A549 (cell line): ENCODE measurements at regions not wholly inside any gene's neighbourhood (a gene's known extent, or its start where the extent isn't known, plus 50 kb on each side); places are given as distances from the start of the nearest gene placed in this dataset.

Experiments
- ATAC-seq, 2 experiments: fragments of 200-7000 bp in 1 of 2; fragments of >200 bp in 1 of 2; cut with Nextera tagmentation in 1 of 2; cut with Tn5 transposase in 1 of 2; 3 replicates each; pipeline versions ENCODE4 v1.8.0 to v1.9.1; 2018 to 2020; ENCODE audit warnings: mild to moderate bottlenecking in 1 of 2, moderate library complexity in 1 of 2
- CTCF ChIA-PET: fragments of 300-600 bp; sonication (Branson Sonifier 250); formaldehyde crosslinking; extraction: SDS; loops from one replicate; lab custom pipeline; 2021; ENCODE audit warnings: antibody characterized with exemption, inconsistent platforms; lab: Yijun Ruan, JAX
- POLR2A ChIA-PET: fragments of 350-600 bp; formaldehyde crosslinking; extraction: SDS; loops from one replicate; lab custom pipeline; 2021; ENCODE audit warnings: antibody characterized with exemption, inconsistent platforms; lab: Yijun Ruan, JAX
- DNase-seq, 2 experiments: peaks; one replicate each; pipeline versions ENCODE4 v3.0.0 to v3.0.0-alpha.2; 2011 to 2016; ENCODE audit warnings: low read depth in 1 of 2, low spot score in 1 of 2
- FAIRE-seq: peaks from 2 replicates; lab custom pipeline; 2011; peaks lifted over from hg19 to GRCh38; lab: Jason Lieb, UNC
- H3K27ac ChIP-seq, 2 experiments: fragments of >200 bp; sonication (Bioruptor Twin); formaldehyde crosslinking; 3 replicates each; pipeline ENCODE4 v1.5.1; 2016 to 2017
- H3K4me1 ChIP-seq: fragments of >200 bp; sonication (Bioruptor Twin); formaldehyde crosslinking; 3 replicates; pipeline ENCODE4 v1.6.1; 2016
- H3K4me2 ChIP-seq: fragments of >200 bp; sonication (Bioruptor Twin); formaldehyde crosslinking; 3 replicates; pipeline ENCODE4 v1.6.1; 2016
- H3K4me3 ChIP-seq: fragments of >200 bp; sonication (Bioruptor Twin); formaldehyde crosslinking; 3 replicates; pipeline ENCODE4 v1.5.1; 2016
- H3K9me3 ChIP-seq: fragments of >200 bp; sonication (Bioruptor Twin); formaldehyde crosslinking; 3 replicates; pipeline ENCODE4 v1.6.1; 2016
- CHD2 ChIP-seq: fragments of 150-350 bp; IDR thresholded peaks from 2 replicates; pipeline ENCODE4 v1.6.1; 2014; ENCODE audit warnings: low read length; ENCODE audit not compliant: partially characterized antibody
- CTCF ChIP-seq: fragments of >200 bp; sonication (Bioruptor Twin); formaldehyde crosslinking; IDR thresholded peaks from 3 replicates; pipeline ENCODE4 v1.5.1; 2016
- EP300 ChIP-seq, 2 experiments: fragments of >200 bp; sonication (Bioruptor Twin); formaldehyde crosslinking; IDR thresholded peaks; 2 replicates in 1 of 2; 3 replicates in 1 of 2; pipeline ENCODE4 v1.6.1; 2016 to 2017
- FOSB ChIP-seq: fragments of 250-450 bp; sonication (Bioruptor Pico); IDR thresholded peaks from 2 replicates; pipeline ENCODE4 v1.5.0; 2020; ENCODE audit warnings: mild to moderate bottlenecking, moderate library complexity
- FOXS1 ChIP-seq: fragments of 250-450 bp; sonication (Bioruptor Pico); IDR thresholded peaks from 2 replicates; pipeline ENCODE4 v1.5.0; 2020; ENCODE audit warnings: mild to moderate bottlenecking, moderate library complexity
- GATA3 ChIP-seq: IDR thresholded peaks from 2 replicates; pipeline ENCODE4 v1.6.1; 2012; ENCODE audit warnings: borderline replicate concordance
- HDAC2 ChIP-seq: fragments of 200-600 bp; sonication (generic); IDR thresholded peaks from 2 replicates; pipeline ENCODE4 v1.6.1; 2016
- KDM5A ChIP-seq: fragments of 200-600 bp; sonication (generic); IDR thresholded peaks from 2 replicates; pipeline ENCODE4 v1.6.1; 2016; ENCODE audit warnings: antibody characterized with exemption, mild to moderate bottlenecking
- MAX ChIP-seq: IDR thresholded peaks from 2 replicates; pipeline ENCODE4 v1.6.1; 2012
- NR3C1 ChIP-seq: fragments of >200 bp; sonication (Bioruptor Twin); formaldehyde crosslinking; IDR thresholded peaks from 3 replicates; pipeline ENCODE4 v1.6.1; 2017
- PHF8 ChIP-seq: fragments of 200-600 bp; sonication (generic); IDR thresholded peaks from 2 replicates; pipeline ENCODE4 v1.6.1; 2016; ENCODE audit warnings: low read depth, mild to moderate bottlenecking, antibody characterized with exemption, moderate library complexity, borderline replicate concordance
- RAD21 ChIP-seq, 2 experiments: fragments of >200 bp in 1 of 2; sonication (Bioruptor Twin) in 1 of 2; formaldehyde crosslinking in 1 of 2; IDR thresholded peaks in 1 of 2; conservative IDR thresholded peaks in 1 of 2; 2 replicates in 1 of 2; 3 replicates in 1 of 2; pipeline ENCODE4 v1.6.1; 2012 to 2018; ENCODE audit warnings: inconsistent platforms in 1 of 2
- RARB ChIP-seq: fragments of 250-450 bp; sonication (Bioruptor Pico); IDR thresholded peaks from 2 replicates; pipeline ENCODE4 v1.8.0; 2021; ENCODE audit warnings: mild to moderate bottlenecking, moderate library complexity
- SMC3 ChIP-seq: fragments of >200 bp; sonication (Bioruptor Twin); formaldehyde crosslinking; IDR thresholded peaks from 3 replicates; pipeline ENCODE4 v1.6.1; 2018; ENCODE audit warnings: inconsistent platforms
- TFCP2L1 ChIP-seq: fragments of 250-450 bp; sonication (Bioruptor Pico); IDR thresholded peaks from 2 replicates; pipeline ENCODE4 v1.5.0; 2021; ENCODE audit warnings: mild to moderate bottlenecking
- ZFP36 ChIP-seq: fragments of 450-650 bp; IDR thresholded peaks from 2 replicates; pipeline ENCODE4 v1.6.1; 2014; ENCODE audit warnings: borderline replicate concordance; ENCODE audit not compliant: partially characterized antibody
- WGBS: methylation state at CpG from one replicate; pipeline ENCODE4 v1.1.6; 2017; ENCODE audit errors: missing lambda C conversion rate; 5-methylcytosine and 5-hydroxymethylcytosine counted together

DNA sequence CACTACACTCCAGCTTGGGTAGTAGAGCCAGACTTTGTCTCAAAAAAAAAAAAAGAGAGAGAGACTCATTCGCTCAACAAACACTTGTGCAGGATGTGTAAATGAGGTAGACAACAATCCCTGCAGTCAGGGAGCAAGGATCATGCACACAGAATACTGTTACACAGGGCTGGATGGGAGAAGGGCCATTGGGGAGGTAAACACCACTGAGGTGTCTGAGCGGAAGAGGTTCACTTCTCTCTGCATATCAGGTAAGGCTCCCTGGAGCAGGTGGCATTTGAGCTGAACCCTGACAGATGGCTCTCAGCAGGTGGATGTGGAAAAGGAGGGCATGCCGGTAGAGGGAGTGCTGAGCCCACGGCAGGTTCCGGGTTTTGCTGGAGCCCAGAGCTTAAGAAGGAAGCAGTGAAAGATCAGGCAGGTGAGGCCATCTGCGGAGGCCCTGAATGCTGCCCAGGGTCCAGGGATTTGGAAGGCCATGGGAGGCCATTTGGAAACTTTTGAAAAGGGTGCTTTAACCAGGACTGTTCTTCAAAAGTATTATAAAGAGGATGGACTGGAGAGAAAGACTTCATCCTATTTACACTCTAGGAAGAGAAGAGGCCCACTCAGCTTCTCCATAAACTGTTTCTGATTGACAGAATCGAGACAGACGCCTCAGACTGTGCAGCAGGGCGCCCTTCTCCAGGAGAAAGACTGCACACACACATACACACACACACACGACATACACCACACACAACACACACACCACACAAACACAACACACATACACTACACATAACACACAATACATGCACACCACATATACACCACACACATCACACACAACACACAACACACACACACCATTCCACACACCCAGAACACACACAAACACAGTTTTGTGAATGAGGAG is 199.4 kb downstream of the USP12 start:
- no peak for FAIRE-seq
- DNase-seq: peak in 1 of 2 experiments; percentile 80
- H3K4me1 ChIP-seq: peaks cover 9% of the 10 kb centered on the region
- H3K4me2 ChIP-seq: no peak overlapping the region
- POLR2A ChIA-PET: interaction anchor here (1.0 to 1.1 kb wide), 2 partner anchors 11 to 389 kb away, joined by 3 read pairs; no protein-coding TSS in a partner anchor
- peak; percentile 66 to 78 for TF ChIP-seq RAD21 (conservative IDR thresholded peaks at IDR 0.05 in 1 of 2, IDR thresholded peaks at IDR 0.05 in 1 of 2)
- no peak for TF ChIP-seq CHD2
- TF ChIP-seq TFCP2L1: no peak
- TF ChIP-seq ZFP36: peak; percentile 35
- no peak for TF ChIP-seq HDAC2
- TF ChIP-seq SMC3: peak; percentile 43
- TF ChIP-seq CTCF: peak; percentile 42
- no peak for TF ChIP-seq KDM5A
- TF ChIP-seq FOSB (CRISPR knock-in tag): no peak
- 0 out of 2 replicates have a peak, but pooled peaks have one; percentile 34 for TF ChIP-seq MAX
- TF ChIP-seq, all 56 proteins: peak for 5
- WGBS: 23% methylated on average over 9 of the region's 10 CpGs
- Histone ChIP-seq H3K4me3 (no peak overlapping the region), H3K9me3 (no peaks in the 10 kb centered on the region), H3K27ac (peak overlapping the region in 1 of 2 experiments; percentile 45; a peak in 1 of 6 replicates)
- peak; percentile 88 to 90 for ATAC-seq
- CTCF ChIA-PET: interaction anchor here (0.6 to 8.0 kb wide), 13 partner anchors 11 to 1802 kb away, joined by 3 to 56 read pairs (median 4); no protein-coding TSS in a partner anchor

GRCh38 chr13:26968431-26969341 is 202.9 kb downstream of the USP12 start:
- TF ChIP-seq EP300 (IDR thresholded peaks at IDR 0.05) (no peak), NR3C1 (no peak), FOXS1 (CRISPR knock-in tag) (no peak)
- POLR2A ChIA-PET: no interaction called here
- H3K4me3 ChIP-seq: no peak overlapping the region
- ATAC-seq: peak in 1 of 2 experiments; percentile 65; a peak in 3 of 6 replicates
- DNase-seq: peak in 1 of 2 experiments; percentile 19
- CTCF ChIA-PET: interaction anchor here (0.5 to 8.0 kb wide), 6 partner anchors 16 to 985 kb away, joined by 3 to 56 read pairs (median 14); no protein-coding TSS in a partner anchor
- H3K27ac ChIP-seq: peak overlapping the region in 1 of 2 experiments; percentile 63; a peak in 3 of 6 replicates
- 46% methylated on average over 12 of the region's 22 CpGs for WGBS
- no peaks in the 10 kb centered on the region for H3K9me3 ChIP-seq
- peak overlapping the region; percentile 32; the same call in 1 of the 3 replicates for H3K4me2 ChIP-seq
- no peak for FAIRE-seq
- H3K4me1 ChIP-seq: peaks cover 9% of the 10 kb centered on the region

DNA sequence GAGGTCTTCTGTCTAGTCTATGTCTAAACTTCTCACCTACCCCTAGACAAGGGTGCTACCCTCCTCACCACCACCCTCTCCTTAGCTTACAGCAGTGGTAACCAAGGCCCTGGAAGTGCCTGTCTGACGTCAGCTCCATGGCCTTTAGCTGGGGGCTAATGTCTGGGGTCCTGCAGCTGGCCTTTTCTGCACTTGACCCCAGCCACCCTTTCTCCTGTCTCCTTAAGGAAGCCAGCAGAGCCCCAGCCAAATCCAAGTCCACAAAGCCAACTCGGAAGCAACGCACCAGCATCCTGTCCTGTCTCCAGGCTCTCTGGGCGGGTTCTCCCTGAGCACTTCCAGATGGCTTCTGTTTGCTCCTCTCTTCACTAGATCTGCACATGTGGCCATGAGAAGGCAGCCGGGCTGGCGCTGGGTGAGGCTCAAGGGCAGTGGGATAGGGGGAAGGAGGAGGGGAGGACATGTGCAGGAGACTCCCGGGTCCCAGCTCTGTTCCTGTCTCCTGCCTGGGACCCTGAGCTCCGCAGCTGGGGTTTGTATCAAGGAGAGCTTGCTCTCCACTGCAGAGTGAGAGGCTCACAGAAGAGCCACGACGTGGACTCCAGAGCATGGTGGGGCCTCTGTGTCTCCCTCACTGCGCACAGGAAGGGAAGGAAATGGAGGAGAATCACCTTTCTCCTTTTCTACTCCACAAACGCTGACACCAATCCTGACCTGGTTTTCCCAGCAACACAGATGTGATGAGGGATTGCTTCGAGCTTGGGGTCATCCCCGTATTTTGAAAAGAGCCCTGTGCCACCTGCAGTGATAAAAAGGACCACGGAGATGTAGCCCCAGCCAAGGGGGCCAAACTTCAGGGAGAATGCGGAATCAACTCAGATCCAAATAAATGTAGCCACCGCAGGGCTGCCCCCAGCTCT is 204.2 kb downstream of the USP12 start:
- 86% methylated on average over 9 of the region's 17 CpGs for WGBS
- DNase-seq (no peak), ATAC-seq (no peak), FAIRE-seq (no peak)
- ChIA-PET POLR2A (no interaction called here), CTCF (interaction anchor here (1.4 to 8.0 kb wide), 7 partner anchors 11 to 987 kb away, joined by 3 to 56 read pairs (median 4); no protein-coding TSS in a partner anchor)
- no peak overlapping the region for H3K4me2 ChIP-seq
- H3K27ac ChIP-seq: 0 out of 6 replicates have a peak overlapping the region, but pooled peaks of 1 of the 2 experiments have one; percentile 16
- no peak overlapping the region for H3K4me3 ChIP-seq
- peaks cover 9% of the 10 kb centered on the region for H3K4me1 ChIP-seq
- TF ChIP-seq PHF8: no peak
- TF ChIP-seq RARB (CRISPR knock-in tag): no peak
- no peak for TF ChIP-seq GATA3
- no peaks in the 10 kb centered on the region for H3K9me3 ChIP-seq
